Mucosa of rectum (tissue), 2 donors: ENCODE measurements at regions not wholly inside any gene's neighbourhood (a gene's known extent, or its start where the extent isn't known, plus 50 kb on each side); places are given as distances from the start of the nearest gene placed in this dataset.
"Not testable (repeated sequence)": the region's sequence is repeated elsewhere in the genome, so short reads cannot be mapped to it uniquely, and the experiment has no call there.

Experiments
- H3K27ac ChIP-seq, 2 donors: one replicate each; pipeline ENCODE4 v1.7.0; 2013; ENCODE audit warnings: inconsistent platforms in 2 of 2, low read depth in 2 of 2, low read length in 2 of 2
- H3K27me3 ChIP-seq, 2 donors: one replicate each; pipeline ENCODE4 v1.7.0; 2013; ENCODE audit warnings: low read length in 2 of 2; ENCODE audit not compliant: control insufficient read depth in 2 of 2, insufficient read depth in 2 of 2
- H3K36me3 ChIP-seq, 2 donors: one replicate each; pipeline ENCODE4 v1.7.0; 2013; ENCODE audit warnings: low read length in 2 of 2; ENCODE audit not compliant: control insufficient read depth in 2 of 2, insufficient read depth in 2 of 2
- H3K4me1 ChIP-seq, 2 donors: one replicate each; pipeline ENCODE4 v1.7.0; 2013; ENCODE audit warnings: low read length in 2 of 2, mild to moderate bottlenecking in 1 of 2; ENCODE audit not compliant: control insufficient read depth in 2 of 2, insufficient read depth in 2 of 2
- H3K4me3 ChIP-seq, 2 donors: one replicate each; pipeline ENCODE4 v1.7.0; 2013; ENCODE audit warnings: low read length in 2 of 2
- H3K9ac ChIP-seq, 2 donors: one replicate each; pipeline ENCODE4 v1.7.0; 2013; ENCODE audit warnings: low read length in 2 of 2, low read depth in 1 of 2, mild to moderate bottlenecking in 1 of 2
- H3K9me3 ChIP-seq, 2 donors: one replicate each; pipeline ENCODE4 v1.7.0; 2013; ENCODE audit warnings: low read length in 2 of 2; ENCODE audit not compliant: control insufficient read depth in 2 of 2
- donor health status: healthy.
- donor health status: Normal muscosa, but diverticular disease.

GRCh38 chr10:78218798-78219490 is 185.3 kb downstream of the RPS24 start:
- no peaks in the 10 kb centered on the region for H3K9me3 ChIP-seq
- no peaks in the 10 kb centered on the region for H3K36me3 ChIP-seq
- H3K4me3 ChIP-seq: no peak overlapping the region
- no peak overlapping the region for H3K9ac ChIP-seq
- H3K27me3 ChIP-seq: peaks cover 0 to 7% of the 10 kb centered on the region in 2 donors
- no peak overlapping the region for H3K27ac ChIP-seq
- H3K4me1 ChIP-seq: peaks cover 3 to 4% of the 10 kb centered on the region in 2 donors

GRCh38 chr10:78219568-78219967 is 185.9 kb downstream of the RPS24 start:
- H3K27me3 ChIP-seq, H3K4me1 ChIP-seq, H3K9me3 ChIP-seq, H3K4me3 ChIP-seq, H3K9ac ChIP-seq, H3K27ac ChIP-seq, H3K36me3 ChIP-seq: not testable (repeated sequence)

GRCh38 chr10:78220781-78221180 is 187.1 kb downstream of the RPS24 start:
- Histone ChIP-seq H3K9ac (no peak overlapping the region), H3K9me3 (no peaks in the 10 kb centered on the region), H3K27me3 (peaks cover 0 to 7% of the 10 kb centered on the region in 2 donors), H3K36me3 (no peaks in the 10 kb centered on the region), H3K4me1 (peaks cover 0 to 3% of the 10 kb centered on the region in 2 donors), H3K27ac (no peak overlapping the region), H3K4me3 (no peak overlapping the region)

GRCh38 chr10:78222096-78222790 is 188.6 kb downstream of the RPS24 start:
- Histone ChIP-seq H3K9ac (no peak overlapping the region), H3K4me1 (no peaks in the 10 kb centered on the region), H3K36me3 (no peaks in the 10 kb centered on the region), H3K27me3 (peaks cover 0 to 4% of the 10 kb centered on the region in 2 donors), H3K27ac (no peak overlapping the region), H3K9me3 (no peaks in the 10 kb centered on the region), H3K4me3 (no peak overlapping the region)

GRCh38 chr10:78223088-78223487 is 189.4 kb downstream of the RPS24 start:
- no peaks in the 10 kb centered on the region for H3K9me3 ChIP-seq
- H3K9ac ChIP-seq: no peak overlapping the region
- peaks cover 0 to 4% of the 10 kb centered on the region in 2 donors for H3K27me3 ChIP-seq
- H3K36me3 ChIP-seq: no peaks in the 10 kb centered on the region
- H3K4me3 ChIP-seq: no peak overlapping the region
- no peak overlapping the region for H3K27ac ChIP-seq
- H3K4me1 ChIP-seq: no peaks in the 10 kb centered on the region

- Histone ChIP-seq H3K27ac (no peak overlapping the region), H3K9ac (no peak overlapping the region), H3K4me1 (no peaks in the 10 kb centered on the region), H3K36me3 (no peaks in the 10 kb centered on the region), H3K9me3 (no peaks in the 10 kb centered on the region), H3K4me3 (no peak overlapping the region), H3K27me3 (peaks cover 0 to 4% of the 10 kb centered on the region in 2 donors)
These were observed 190.9 kb downstream of the RPS24 start for GRCh38 chr10:78224602-78225001.

GRCh38 chr10:78225594-78225993 is 191.9 kb downstream of the RPS24 start:
- H3K36me3 ChIP-seq: no peaks in the 10 kb centered on the region
- no peak overlapping the region for H3K9ac ChIP-seq
- H3K27ac ChIP-seq: no peak overlapping the region
- no peak overlapping the region for H3K4me3 ChIP-seq
- no peaks in the 10 kb centered on the region for H3K9me3 ChIP-seq
- H3K4me1 ChIP-seq: no peaks in the 10 kb centered on the region
- no peaks in the 10 kb centered on the region for H3K27me3 ChIP-seq

GRCh38 chr10:78229489-78229888 is 195.8 kb downstream of the RPS24 start:
- Histone ChIP-seq H3K4me1 (no peaks in the 10 kb centered on the region), H3K9me3 (no peaks in the 10 kb centered on the region), H3K27me3 (no peaks in the 10 kb centered on the region), H3K4me3 (no peak overlapping the region), H3K27ac (no peak overlapping the region), H3K9ac (no peak overlapping the region), H3K36me3 (no peaks in the 10 kb centered on the region)

- H3K9ac ChIP-seq: no peak overlapping the region
- no peaks in the 10 kb centered on the region for H3K9me3 ChIP-seq
- H3K4me3 ChIP-seq: no peak overlapping the region
- no peak overlapping the region for H3K27ac ChIP-seq
- no peaks in the 10 kb centered on the region for H3K36me3 ChIP-seq
- H3K27me3 ChIP-seq: no peaks in the 10 kb centered on the region
- H3K4me1 ChIP-seq: no peaks in the 10 kb centered on the region
These were observed 196.4 kb downstream of the RPS24 start for GRCh38 chr10:78229950-78230675.

- H3K27ac ChIP-seq: no peak overlapping the region
- no peak overlapping the region for H3K9ac ChIP-seq
- no peaks in the 10 kb centered on the region for H3K9me3 ChIP-seq
- no peak overlapping the region for H3K4me3 ChIP-seq
- no peaks in the 10 kb centered on the region for H3K4me1 ChIP-seq
- H3K36me3 ChIP-seq: no peaks in the 10 kb centered on the region
- H3K27me3 ChIP-seq: no peaks in the 10 kb centered on the region
These were observed 197.7 kb downstream of the RPS24 start for GRCh38 chr10:78231327-78231726.
